Muscle layer of colon (tissue), 2 donors: ENCODE measurements at regions not wholly inside any gene's neighbourhood (a gene's known extent, or its start where the extent isn't known, plus 50 kb on each side); places are given as distances from the start of the nearest gene placed in this dataset.
A peak's percentile ranks its signal among the peaks of the same experiment; 100 is the strongest.
"Not testable (repeated sequence)": the region's sequence is repeated elsewhere in the genome, so short reads cannot be mapped to it uniquely, and the experiment has no call there.

Experiments
- H3K27ac ChIP-seq: one replicate; pipeline ENCODE4 v1.7.0; 2013; ENCODE audit warnings: low read depth, mild to moderate bottlenecking, low read length, moderate library complexity
- H3K27me3 ChIP-seq, 2 donors: one replicate each; pipeline ENCODE4 v1.7.0; 2013; ENCODE audit warnings: low read length in 2 of 2, mild to moderate bottlenecking in 2 of 2; ENCODE audit not compliant: insufficient read depth in 2 of 2, control insufficient read depth in 1 of 2
- H3K36me3 ChIP-seq: one replicate; pipeline ENCODE4 v1.7.0; 2013; ENCODE audit warnings: mild to moderate bottlenecking, low read length; ENCODE audit not compliant: insufficient read depth
- H3K4me1 ChIP-seq: one replicate; pipeline ENCODE4 v1.7.0; 2013; ENCODE audit warnings: mild to moderate bottlenecking, low read length; ENCODE audit not compliant: insufficient read depth
- H3K4me3 ChIP-seq, 2 donors: one replicate each; pipeline ENCODE4 v1.7.0; 2013; ENCODE audit warnings: low read length in 2 of 2, low read depth in 1 of 2, mild to moderate bottlenecking in 1 of 2, moderate library complexity in 1 of 2
- H3K9ac ChIP-seq: one replicate; pipeline ENCODE4 v1.7.0; 2013; ENCODE audit warnings: low read length
- H3K9me3 ChIP-seq: one replicate; pipeline ENCODE4 v1.7.0; 2013; ENCODE audit warnings: mild to moderate bottlenecking, low read length
- donor health status: abdominal sarcoma.
- donor health status: Adenocarcinoma of cecum.

GRCh38 chr9:78143281-78144007, 92.4 kb upstream of the CEP78 start:
- no peaks in the 10 kb centered on the region for H3K4me1 ChIP-seq
- H3K27me3 ChIP-seq = no peaks in the 10 kb centered on the region
- H3K4me3 ChIP-seq = no peak overlapping the region
- H3K9me3 ChIP-seq = no peaks in the 10 kb centered on the region
- no peak overlapping the region for H3K27ac ChIP-seq
- H3K9ac ChIP-seq = no peak overlapping the region
- no peaks in the 10 kb centered on the region for H3K36me3 ChIP-seq

GRCh38 chr9:78142264-78142663, 93.6 kb upstream of the CEP78 start:
- not testable (repeated sequence) for H3K27ac ChIP-seq, H3K4me3 ChIP-seq

GRCh38 chr9:78133751-78134150, 102.1 kb upstream of the CEP78 start:
- Histone ChIP-seq H3K36me3 (no peaks in the 10 kb centered on the region), H3K4me3 (no peak overlapping the region), H3K27ac (no peak overlapping the region), H3K9me3 (no peaks in the 10 kb centered on the region), H3K27me3 (no peaks in the 10 kb centered on the region), H3K4me1 (peaks cover 9% of the 10 kb centered on the region), H3K9ac (no peak overlapping the region)

More at GRCh38 chr9:78142264-78142663, 93.6 kb upstream of the CEP78 start:
- not testable (repeated sequence) for H3K9me3 ChIP-seq, H3K9ac ChIP-seq, H3K36me3 ChIP-seq, H3K27me3 ChIP-seq, H3K4me1 ChIP-seq

- Histone ChIP-seq H3K9me3 (no peaks in the 10 kb centered on the region), H3K27me3 (no peaks in the 10 kb centered on the region), H3K36me3 (no peaks in the 10 kb centered on the region), H3K4me3 (peak overlapping the region in 1 of 2 donors; percentile 18), H3K27ac (no peak overlapping the region), H3K4me1 (peaks cover 9% of the 10 kb centered on the region), H3K9ac (no peak overlapping the region)
Measured at GRCh38 chr9:78132701-78133058, 101.1 kb upstream of the GNAQ start.

- no peaks in the 10 kb centered on the region for H3K27me3 ChIP-seq
- H3K9ac ChIP-seq = no peak overlapping the region
- H3K27ac ChIP-seq = no peak overlapping the region
- peak overlapping the region in 1 of 2 donors; percentile 18 for H3K4me3 ChIP-seq
- H3K36me3 ChIP-seq = no peaks in the 10 kb centered on the region
- peaks cover 9% of the 10 kb centered on the region for H3K4me1 ChIP-seq
- no peaks in the 10 kb centered on the region for H3K9me3 ChIP-seq
Measured at GRCh38 chr9:78131969-78132700, 100.5 kb upstream of the GNAQ start.

- H3K4me1 ChIP-seq = peaks cover 9% of the 10 kb centered on the region
Measured at GRCh38 chr9:78130853-78131252, 99.2 kb upstream of the GNAQ start.

GRCh38 chr9:78130004-78130403, 98.4 kb upstream of the GNAQ start:
- H3K4me1 ChIP-seq = peaks cover 9% of the 10 kb centered on the region
- H3K27me3 ChIP-seq = no peaks in the 10 kb centered on the region
- H3K4me3 ChIP-seq = no peak overlapping the region
- H3K27ac ChIP-seq = no peak overlapping the region
- no peaks in the 10 kb centered on the region for H3K36me3 ChIP-seq
- no peak overlapping the region for H3K9ac ChIP-seq
- H3K9me3 ChIP-seq = no peaks in the 10 kb centered on the region

More at GRCh38 chr9:78130853-78131252, 99.2 kb upstream of the GNAQ start:
- Histone ChIP-seq H3K27me3 (no peaks in the 10 kb centered on the region), H3K9me3 (no peaks in the 10 kb centered on the region), H3K4me3 (no peak overlapping the region), H3K9ac (no peak overlapping the region), H3K36me3 (no peaks in the 10 kb centered on the region), H3K27ac (no peak overlapping the region)

GRCh38 chr9:78127279-78128225, 95.9 kb upstream of the GNAQ start:
- Histone ChIP-seq H3K36me3 (no peaks in the 10 kb centered on the region), H3K9me3 (no peaks in the 10 kb centered on the region), H3K27ac (no peak overlapping the region), H3K4me3 (no peak overlapping the region), H3K4me1 (peaks cover 3% of the 10 kb centered on the region), H3K9ac (no peak overlapping the region), H3K27me3 (no peaks in the 10 kb centered on the region)

- Histone ChIP-seq H3K27me3 (no peaks in the 10 kb centered on the region), H3K36me3 (no peaks in the 10 kb centered on the region), H3K9ac (no peak overlapping the region), H3K4me1 (no peaks in the 10 kb centered on the region), H3K27ac (no peak overlapping the region), H3K9me3 (no peaks in the 10 kb centered on the region), H3K4me3 (no peak overlapping the region)
Measured at GRCh38 chr9:78123808-78124207, 92.2 kb upstream of the GNAQ start.

GRCh38 chr9:78122631-78123030, 91.0 kb upstream of the GNAQ start:
- Histone ChIP-seq H3K27me3 (no peaks in the 10 kb centered on the region), H3K9me3 (no peaks in the 10 kb centered on the region), H3K36me3 (no peaks in the 10 kb centered on the region), H3K27ac (no peak overlapping the region), H3K4me1 (no peaks in the 10 kb centered on the region), H3K9ac (no peak overlapping the region), H3K4me3 (no peak overlapping the region)

GRCh38 chr9:78121488-78121887, 89.9 kb upstream of the GNAQ start:
- no peaks in the 10 kb centered on the region for H3K4me1 ChIP-seq
- H3K27me3 ChIP-seq = no peaks in the 10 kb centered on the region
- no peak overlapping the region for H3K27ac ChIP-seq
- no peaks in the 10 kb centered on the region for H3K36me3 ChIP-seq
- no peak overlapping the region for H3K9ac ChIP-seq
- no peak overlapping the region for H3K4me3 ChIP-seq
- no peaks in the 10 kb centered on the region for H3K9me3 ChIP-seq
